SK-N-DZ (cell line): ENCODE measurements at regions not wholly inside any gene's neighbourhood (a gene's known extent, or its start where the extent isn't known, plus 50 kb on each side); places are given as distances from the start of the nearest gene placed in this dataset.
"Not testable (repeated sequence)": the region's sequence is repeated elsewhere in the genome, so short reads cannot be mapped to it uniquely, and the experiment has no call there.

ENCODE experiments used
- DNase-seq: peaks from one replicate; pipeline ENCODE4 v3.0.0-alpha.2; 2015; ENCODE audit warnings: low spot score

GRCh38 chr1:47683401-47683800 lies 245.6 kb downstream of the FOXD2 start:
- no peak for DNase-seq

GRCh38 chr1:47684518-47684917 lies 246.7 kb downstream of the FOXD2 start:
- DNase-seq, result no peak

GRCh38 chr1:47684964-47685762 lies 247.3 kb downstream of the FOXD2 start:
- DNase-seq, result no peak

GRCh38 chr1:47685763-47686066 lies 247.9 kb downstream of the FOXD2 start:
- DNase-seq, result no peak

- DNase-seq, result no peak
Observed at GRCh38 chr1:47686731-47687630, 249.1 kb downstream of the FOXD2 start.

GRCh38 chr1:47687631-47688460 lies 250.0 kb downstream of the FOXD2 start:
- DNase-seq, result no peak

- DNase-seq, result no peak
Observed at GRCh38 chr1:47688461-47689296, 250.8 kb downstream of the FOXD2 start.

- DNase-seq, result no peak
Observed at GRCh38 chr1:47689894-47690293, 252.1 kb downstream of the FOXD2 start.

GRCh38 chr1:47690341-47691250 lies 252.8 kb downstream of the FOXD2 start:
- DNase-seq, result no peak

GRCh38 chr1:47691293-47691692 lies 253.4 kb downstream of the FOXD2 start:
- DNase-seq, result not testable (repeated sequence)

- DNase-seq, result no peak
Observed at GRCh38 chr1:47692196-47692595, 254.4 kb downstream of the FOXD2 start.

- DNase-seq, result no peak
Observed at GRCh38 chr1:47693115-47693514, 255.3 kb downstream of the FOXD2 start.

- no peak for DNase-seq
Observed at GRCh38 chr1:47694011-47694890, 256.4 kb downstream of the FOXD2 start.

- no peak for DNase-seq
Observed at GRCh38 chr1:47696404-47696736, 258.5 kb downstream of the FOXD2 start.

- DNase-seq, result no peak
Observed at GRCh38 chr1:47696737-47697441, 259.0 kb downstream of the FOXD2 start.

- DNase-seq, result no peak
Observed at GRCh38 chr1:47697616-47698335, 259.9 kb downstream of the FOXD2 start.

- DNase-seq, result no peak
Observed at GRCh38 chr1:47699492-47700235, 261.8 kb downstream of the FOXD2 start.
